ENCODE measurements at regions not wholly inside any gene's neighbourhood (a gene's known extent, or its start where the extent isn't known, plus 50 kb on each side); places are given as distances from the start of the nearest gene placed in this dataset.
"Not testable (repeated sequence)": the region's sequence is repeated elsewhere in the genome, so short reads cannot be mapped to it uniquely, and the experiment has no call there.

DNA sequence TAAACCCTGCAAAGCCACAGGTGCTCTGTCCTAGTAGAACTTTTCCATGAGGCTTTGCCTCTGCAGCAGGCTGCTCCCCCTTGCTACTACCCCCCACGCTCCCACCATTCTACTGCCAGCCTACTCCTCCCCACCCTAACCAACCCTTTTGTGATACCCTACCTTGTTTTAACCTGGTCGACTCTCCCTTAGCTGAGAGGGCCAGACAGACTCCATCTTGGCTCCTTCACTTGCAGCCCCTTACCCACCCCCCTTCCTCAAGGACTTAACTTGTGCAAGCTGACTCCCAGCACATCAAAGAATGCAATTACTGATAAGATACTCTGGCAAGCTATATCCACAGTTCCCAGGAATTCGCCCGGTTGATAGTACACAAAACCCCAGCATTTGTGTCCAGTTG is 267.9 kb downstream of the POTED start:
- not testable (repeated sequence) for H3K36me3 ChIP-seq (ENCODE audit: insufficient read depth, low read length); H4K20me1 ChIP-seq (ENCODE audit: insufficient read depth, low read length, poor library complexity, severe bottlenecking); H3K4me3 ChIP-seq (ENCODE audit: low read length, poor library complexity, severe bottlenecking); H3K79me2 ChIP-seq (ENCODE audit: insufficient read depth, low read length); H2AFZ ChIP-seq (ENCODE audit: low read length); H3K4me1 ChIP-seq (ENCODE audit: insufficient read depth, low read length, poor library complexity, severe bottlenecking); H3K27me3 ChIP-seq (ENCODE audit: insufficient read depth, low read length, poor library complexity, severe bottlenecking); H3K9ac ChIP-seq (ENCODE audit: low read depth, low read length, poor library complexity, severe bottlenecking); H3K4me2 ChIP-seq (ENCODE audit: low read depth, low read length, poor library complexity, severe bottlenecking); H3K9me2 ChIP-seq (replicated peaks; ENCODE audit: low read depth, low read length); H3F3A ChIP-seq (ENCODE audit: low read depth); H3K9me3 ChIP-seq (ENCODE audit: insufficient read depth, low read depth, low read length)

DNA sequence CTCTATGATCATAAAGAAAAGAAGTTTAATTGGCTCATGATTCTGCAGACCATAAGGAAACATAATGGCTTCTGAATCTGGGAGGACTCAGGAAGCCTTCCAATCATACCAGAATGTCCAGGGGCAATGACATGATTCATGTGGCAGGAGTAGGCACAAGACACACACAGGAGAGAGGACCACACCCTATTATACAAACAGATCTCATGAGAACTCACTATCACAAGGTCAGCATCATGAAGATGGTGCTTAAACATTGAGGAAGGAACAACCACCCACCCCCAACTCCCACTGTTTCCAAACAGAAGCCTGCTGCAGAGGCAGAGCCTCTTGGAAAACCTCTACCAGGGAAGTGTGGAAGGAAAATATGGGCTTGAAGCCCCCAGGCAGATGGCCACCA is 267.4 kb downstream of the POTED start:
- not testable (repeated sequence) for H3K4me2 ChIP-seq (ENCODE audit: low read depth, low read length, poor library complexity, severe bottlenecking); H3K36me3 ChIP-seq (ENCODE audit: insufficient read depth, low read length); H3K4me1 ChIP-seq (ENCODE audit: insufficient read depth, low read length, poor library complexity, severe bottlenecking); H3K9me3 ChIP-seq (ENCODE audit: insufficient read depth, low read depth, low read length); H3K27me3 ChIP-seq (ENCODE audit: insufficient read depth, low read length, poor library complexity, severe bottlenecking); H3K79me2 ChIP-seq (ENCODE audit: insufficient read depth, low read length); H2AFZ ChIP-seq (ENCODE audit: low read length); H4K20me1 ChIP-seq (ENCODE audit: insufficient read depth, low read length, poor library complexity, severe bottlenecking); H3F3A ChIP-seq (ENCODE audit: low read depth); H3K9me2 ChIP-seq (replicated peaks; ENCODE audit: low read depth, low read length); H3K9ac ChIP-seq (ENCODE audit: low read depth, low read length, poor library complexity, severe bottlenecking); H3K4me3 ChIP-seq (ENCODE audit: low read length, poor library complexity, severe bottlenecking)

DNA sequence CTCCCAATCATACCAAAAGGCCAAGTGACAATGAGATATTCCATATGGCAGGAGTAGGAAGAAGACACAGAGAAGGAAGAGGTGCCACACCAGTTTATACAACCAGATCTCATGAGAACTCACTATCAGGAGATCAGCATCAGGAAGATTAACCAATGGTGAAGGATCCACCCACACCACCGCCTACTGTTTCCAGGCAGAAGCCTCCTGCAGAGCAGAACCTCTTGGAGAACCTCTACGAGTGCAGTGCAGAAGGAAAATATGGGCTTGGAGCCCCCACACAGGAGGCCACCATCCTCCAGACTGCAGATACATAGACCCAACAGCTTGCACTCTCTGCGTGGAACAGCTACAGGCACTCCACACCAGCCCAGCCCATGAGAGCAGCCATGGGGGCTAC is 264.4 kb downstream of the POTED start:
- not testable (repeated sequence) for H3K4me3 ChIP-seq (ENCODE audit: low read length, poor library complexity, severe bottlenecking); H3K9me2 ChIP-seq (replicated peaks; ENCODE audit: low read depth, low read length); H4K20me1 ChIP-seq (ENCODE audit: insufficient read depth, low read length, poor library complexity, severe bottlenecking); H3K9me3 ChIP-seq (ENCODE audit: insufficient read depth, low read depth, low read length); H3K9ac ChIP-seq (ENCODE audit: low read depth, low read length, poor library complexity, severe bottlenecking); H3K4me1 ChIP-seq (ENCODE audit: insufficient read depth, low read length, poor library complexity, severe bottlenecking); H3K36me3 ChIP-seq (ENCODE audit: insufficient read depth, low read length); H3K27me3 ChIP-seq (ENCODE audit: insufficient read depth, low read length, poor library complexity, severe bottlenecking); H3K79me2 ChIP-seq (ENCODE audit: insufficient read depth, low read length); H3F3A ChIP-seq (ENCODE audit: low read depth); H2AFZ ChIP-seq (ENCODE audit: low read length); H3K4me2 ChIP-seq (ENCODE audit: low read depth, low read length, poor library complexity, severe bottlenecking)

DNA sequence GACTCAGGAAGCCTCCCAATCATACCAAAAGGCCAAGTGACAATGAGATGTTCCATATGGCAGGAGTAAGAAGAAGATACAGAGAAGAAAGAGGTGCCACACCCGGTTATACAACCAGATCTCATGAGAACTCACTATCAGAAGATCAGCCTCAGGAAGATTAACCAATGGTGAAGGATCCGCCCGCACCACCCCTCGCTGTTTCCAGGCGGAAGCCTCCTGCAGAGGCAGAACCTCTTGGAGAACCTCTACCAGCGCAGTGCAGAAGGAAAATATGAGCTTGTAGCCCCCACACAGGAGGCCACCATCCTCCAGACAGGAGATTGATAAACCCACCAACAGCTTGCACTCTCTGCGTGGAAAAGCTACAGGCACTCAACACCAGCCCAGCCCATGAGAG is 245.1 kb downstream of the POTED start:
- H3K27me3 ChIP-seq (ENCODE audit: insufficient read depth, low read length, poor library complexity, severe bottlenecking), result no peaks in the 10 kb centered on the region
- H3K4me1 ChIP-seq (ENCODE audit: insufficient read depth, low read length, poor library complexity, severe bottlenecking), result no peaks in the 10 kb centered on the region
- no peaks in the 10 kb centered on the region for H4K20me1 ChIP-seq (ENCODE audit: insufficient read depth, low read length, poor library complexity, severe bottlenecking)
- no peak overlapping the region for H2AFZ ChIP-seq (ENCODE audit: low read length)
- H3K36me3 ChIP-seq (ENCODE audit: insufficient read depth, low read length), result no peaks in the 10 kb centered on the region
- no peaks in the 10 kb centered on the region for H3F3A ChIP-seq (ENCODE audit: low read depth)
- no peaks in the 10 kb centered on the region for H3K79me2 ChIP-seq (ENCODE audit: insufficient read depth, low read length)
- H3K9ac ChIP-seq (ENCODE audit: low read depth, low read length, poor library complexity, severe bottlenecking), result no peak overlapping the region
- no peak overlapping the region for H3K4me3 ChIP-seq (ENCODE audit: low read length, poor library complexity, severe bottlenecking)
- H3K4me2 ChIP-seq (ENCODE audit: low read depth, low read length, poor library complexity, severe bottlenecking), result no peak overlapping the region
- H3K9me3 ChIP-seq (ENCODE audit: insufficient read depth, low read depth, low read length), result peaks cover 2% of the 10 kb centered on the region; the same call in 1 of the 2 replicates
- no peaks in the 10 kb centered on the region for H3K9me2 ChIP-seq (replicated peaks; ENCODE audit: low read depth, low read length)
- no peak for TF ChIP-seq EZH2phosphoT487 (IDR thresholded peaks at IDR 0.05; ENCODE audit: borderline replicate concordance)
- TF ChIP-seq, protein P1, sequence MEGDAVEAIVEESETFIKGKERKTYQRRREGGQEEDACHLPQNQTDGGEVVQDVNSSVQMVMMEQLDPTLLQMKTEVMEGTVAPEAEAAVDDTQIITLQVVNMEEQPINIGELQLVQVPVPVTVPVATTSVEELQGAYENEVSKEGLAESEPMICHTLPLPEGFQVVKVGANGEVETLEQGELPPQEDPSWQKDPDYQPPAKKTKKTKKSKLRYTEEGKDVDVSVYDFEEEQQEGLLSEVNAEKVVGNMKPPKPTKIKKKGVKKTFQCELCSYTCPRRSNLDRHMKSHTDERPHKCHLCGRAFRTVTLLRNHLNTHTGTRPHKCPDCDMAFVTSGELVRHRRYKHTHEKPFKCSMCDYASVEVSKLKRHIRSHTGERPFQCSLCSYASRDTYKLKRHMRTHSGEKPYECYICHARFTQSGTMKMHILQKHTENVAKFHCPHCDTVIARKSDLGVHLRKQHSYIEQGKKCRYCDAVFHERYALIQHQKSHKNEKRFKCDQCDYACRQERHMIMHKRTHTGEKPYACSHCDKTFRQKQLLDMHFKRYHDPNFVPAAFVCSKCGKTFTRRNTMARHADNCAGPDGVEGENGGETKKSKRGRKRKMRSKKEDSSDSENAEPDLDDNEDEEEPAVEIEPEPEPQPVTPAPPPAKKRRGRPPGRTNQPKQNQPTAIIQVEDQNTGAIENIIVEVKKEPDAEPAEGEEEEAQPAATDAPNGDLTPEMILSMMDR (conservative IDR thresholded peaks at IDR 0.05; ENCODE audit: low read length), result no peak

DNA sequence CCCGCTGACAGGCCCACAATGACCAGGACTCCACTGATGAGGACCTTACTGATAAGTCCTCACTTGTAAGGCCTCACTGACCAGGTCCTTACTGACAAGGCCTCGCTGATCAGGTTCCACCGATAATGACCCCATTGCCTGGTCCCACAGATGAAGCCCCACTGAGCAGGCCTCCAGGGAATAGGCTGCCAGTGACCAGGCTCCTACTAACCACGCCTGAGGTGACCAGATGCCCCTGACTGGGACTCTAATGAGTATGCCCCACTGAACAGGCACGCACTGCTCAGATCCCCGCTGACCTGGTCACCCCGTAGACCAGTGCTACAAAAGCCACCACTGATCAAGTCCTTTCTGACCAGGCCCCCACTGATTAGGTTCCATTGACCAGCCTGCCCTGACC is 241.2 kb downstream of the POTED start:
- not testable (repeated sequence) for H3K9me3 ChIP-seq (ENCODE audit: insufficient read depth, low read depth, low read length); H3K4me3 ChIP-seq (ENCODE audit: low read length, poor library complexity, severe bottlenecking); H3K27me3 ChIP-seq (ENCODE audit: insufficient read depth, low read length, poor library complexity, severe bottlenecking); H3K9ac ChIP-seq (ENCODE audit: low read depth, low read length, poor library complexity, severe bottlenecking); H2AFZ ChIP-seq (ENCODE audit: low read length); H3K4me1 ChIP-seq (ENCODE audit: insufficient read depth, low read length, poor library complexity, severe bottlenecking); H4K20me1 ChIP-seq (ENCODE audit: insufficient read depth, low read length, poor library complexity, severe bottlenecking); H3K79me2 ChIP-seq (ENCODE audit: insufficient read depth, low read length); H3K36me3 ChIP-seq (ENCODE audit: insufficient read depth, low read length); H3K4me2 ChIP-seq (ENCODE audit: low read depth, low read length, poor library complexity, severe bottlenecking); H3K9me2 ChIP-seq (replicated peaks; ENCODE audit: low read depth, low read length); H3F3A ChIP-seq (ENCODE audit: low read depth)

DNA sequence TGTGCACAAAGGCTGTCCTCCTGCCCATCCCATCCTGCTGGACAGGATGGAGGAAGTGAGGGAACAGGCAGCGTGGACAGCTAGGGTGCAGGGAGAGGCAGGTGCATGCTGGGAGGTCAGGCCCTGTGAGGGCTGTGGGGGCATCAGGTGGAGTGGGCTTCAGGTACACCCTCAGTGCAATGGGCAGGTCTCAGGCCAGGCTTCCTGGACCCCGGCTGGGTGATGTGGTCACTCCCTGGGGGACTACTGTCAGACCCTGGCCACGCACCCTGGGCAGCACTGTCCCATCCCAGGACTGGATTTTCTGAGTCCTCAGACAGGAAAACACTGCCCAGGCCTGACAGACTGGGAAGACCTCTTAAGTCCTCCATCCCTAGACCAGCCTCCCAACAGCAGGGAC is 239.9 kb downstream of the POTED start:
- not testable (repeated sequence) for H3K36me3 ChIP-seq (ENCODE audit: insufficient read depth, low read length)

DNA sequence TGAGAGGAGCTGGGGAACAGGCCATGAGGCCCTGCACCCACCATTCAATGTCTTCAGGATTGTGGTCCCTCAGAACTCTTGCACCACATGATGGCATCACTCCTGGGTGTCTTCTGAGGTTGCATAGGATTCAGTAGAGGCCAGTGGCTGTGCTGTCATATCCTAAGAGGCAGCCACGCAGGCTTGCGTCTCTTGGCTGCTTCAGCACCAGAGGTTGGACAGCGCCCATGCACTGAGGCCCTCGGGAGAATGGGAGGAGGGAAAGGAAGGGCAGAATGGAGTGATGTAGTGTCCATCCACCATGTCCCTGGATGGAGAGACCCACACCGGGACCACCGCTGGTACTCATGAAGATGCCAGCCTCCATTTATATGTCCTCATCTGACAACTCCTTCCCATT is 237.1 kb downstream of the POTED start:
- not testable (repeated sequence) for H3K27me3 ChIP-seq (ENCODE audit: insufficient read depth, low read length, poor library complexity, severe bottlenecking); H3F3A ChIP-seq (ENCODE audit: low read depth); H3K4me2 ChIP-seq (ENCODE audit: low read depth, low read length, poor library complexity, severe bottlenecking); H3K36me3 ChIP-seq (ENCODE audit: insufficient read depth, low read length); H3K9me2 ChIP-seq (replicated peaks; ENCODE audit: low read depth, low read length); H3K4me1 ChIP-seq (ENCODE audit: insufficient read depth, low read length, poor library complexity, severe bottlenecking); H2AFZ ChIP-seq (ENCODE audit: low read length); H3K9me3 ChIP-seq (ENCODE audit: insufficient read depth, low read depth, low read length); H3K9ac ChIP-seq (ENCODE audit: low read depth, low read length, poor library complexity, severe bottlenecking); H3K4me3 ChIP-seq (ENCODE audit: low read length, poor library complexity, severe bottlenecking); H4K20me1 ChIP-seq (ENCODE audit: insufficient read depth, low read length, poor library complexity, severe bottlenecking); H3K79me2 ChIP-seq (ENCODE audit: insufficient read depth, low read length)

More for the DNA sequence above, 239.9 kb downstream of the POTED start:
- not testable (repeated sequence) for H3K27me3 ChIP-seq (ENCODE audit: insufficient read depth, low read length, poor library complexity, severe bottlenecking); H2AFZ ChIP-seq (ENCODE audit: low read length); H3K4me3 ChIP-seq (ENCODE audit: low read length, poor library complexity, severe bottlenecking); H3K79me2 ChIP-seq (ENCODE audit: insufficient read depth, low read length); H4K20me1 ChIP-seq (ENCODE audit: insufficient read depth, low read length, poor library complexity, severe bottlenecking); H3F3A ChIP-seq (ENCODE audit: low read depth); H3K9ac ChIP-seq (ENCODE audit: low read depth, low read length, poor library complexity, severe bottlenecking); H3K4me2 ChIP-seq (ENCODE audit: low read depth, low read length, poor library complexity, severe bottlenecking); H3K9me3 ChIP-seq (ENCODE audit: insufficient read depth, low read depth, low read length); H3K9me2 ChIP-seq (replicated peaks; ENCODE audit: low read depth, low read length); H3K4me1 ChIP-seq (ENCODE audit: insufficient read depth, low read length, poor library complexity, severe bottlenecking)

All from Loucy (cell line).